ENCODE measurements at regions not wholly inside any gene's neighbourhood (a gene's known extent, or its start where the extent isn't known, plus 50 kb on each side); places are given as distances from the start of the nearest gene placed in this dataset.

- no peak for TF ChIP-seq POLR2A (IDR thresholded peaks at IDR 0.05)
- no peak for TF ChIP-seq CTCF (IDR thresholded peaks at IDR 0.05)
- Histone ChIP-seq H3K9me3 (peaks cover 0 to 10% (median 0%) of the 10 kb centered on the region in 3 donors), H3K4me3 (no peak overlapping the region), H3K4me1 (no peaks in the 10 kb centered on the region), H3K27ac (no peak overlapping the region), H3K36me3 (replicated peaks in 1 of 2; ENCODE audit: insufficient read depth in 1 of 2, low read depth in 2 of 2) (no peaks in the 10 kb centered on the region), H3K27me3 (no peaks in the 10 kb centered on the region)
- intact Hi-C loops (cut with DNase I), result no loop called here
- ATAC-seq (no peak), DNase-seq (no peak)
- 52 to 60% methylated on average over 2 of the region's 2 CpGs for WGBS, 2 donors
Observed at GRCh38 chr12:115343008-115343407, 659.0 kb upstream of the TBX3 start.

DNA sequence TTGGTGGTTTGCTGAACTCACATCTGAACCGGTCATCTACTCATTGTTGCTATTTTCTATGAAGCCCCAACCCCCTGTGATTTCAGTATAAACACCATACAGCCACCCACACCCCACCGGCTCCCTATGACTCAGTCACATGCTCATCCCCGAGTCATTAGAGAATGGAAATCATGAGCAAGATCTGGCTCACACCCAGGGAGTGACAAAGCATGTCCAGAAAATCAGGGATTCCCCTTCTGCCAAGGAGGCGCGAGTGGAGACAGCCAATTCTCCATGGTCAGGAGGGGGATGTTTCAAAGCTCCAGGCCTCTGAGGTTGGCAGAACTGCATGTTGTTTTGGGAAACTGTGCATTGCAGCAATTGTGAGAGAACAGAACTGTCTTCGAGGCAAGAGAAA, 657.5 kb upstream of the TBX3 start:
- WGBS, 2 donors, result 57 to 62% methylated on average over 6 of the region's 6 CpGs
- intact Hi-C loops (cut with DNase I), result no loop called here
- H3K9me3 ChIP-seq, result peaks cover 0 to 10% (median 0%) of the 10 kb centered on the region in 3 donors
- TF ChIP-seq CTCF (IDR thresholded peaks at IDR 0.05), result no peak
- no peak for TF ChIP-seq POLR2A (IDR thresholded peaks at IDR 0.05)
- no peaks in the 10 kb centered on the region for H3K4me1 ChIP-seq
- H3K27me3 ChIP-seq, result no peaks in the 10 kb centered on the region
- H3K27ac ChIP-seq, result no peak overlapping the region
- DNase-seq (peak; percentile 48 to 67 (median 54)), ATAC-seq (peak; percentile 59)
- H3K4me3 ChIP-seq, result no peak overlapping the region
- no peaks in the 10 kb centered on the region for H3K36me3 ChIP-seq (replicated peaks in 1 of 2; ENCODE audit: insufficient read depth in 1 of 2, low read depth in 2 of 2)

DNA sequence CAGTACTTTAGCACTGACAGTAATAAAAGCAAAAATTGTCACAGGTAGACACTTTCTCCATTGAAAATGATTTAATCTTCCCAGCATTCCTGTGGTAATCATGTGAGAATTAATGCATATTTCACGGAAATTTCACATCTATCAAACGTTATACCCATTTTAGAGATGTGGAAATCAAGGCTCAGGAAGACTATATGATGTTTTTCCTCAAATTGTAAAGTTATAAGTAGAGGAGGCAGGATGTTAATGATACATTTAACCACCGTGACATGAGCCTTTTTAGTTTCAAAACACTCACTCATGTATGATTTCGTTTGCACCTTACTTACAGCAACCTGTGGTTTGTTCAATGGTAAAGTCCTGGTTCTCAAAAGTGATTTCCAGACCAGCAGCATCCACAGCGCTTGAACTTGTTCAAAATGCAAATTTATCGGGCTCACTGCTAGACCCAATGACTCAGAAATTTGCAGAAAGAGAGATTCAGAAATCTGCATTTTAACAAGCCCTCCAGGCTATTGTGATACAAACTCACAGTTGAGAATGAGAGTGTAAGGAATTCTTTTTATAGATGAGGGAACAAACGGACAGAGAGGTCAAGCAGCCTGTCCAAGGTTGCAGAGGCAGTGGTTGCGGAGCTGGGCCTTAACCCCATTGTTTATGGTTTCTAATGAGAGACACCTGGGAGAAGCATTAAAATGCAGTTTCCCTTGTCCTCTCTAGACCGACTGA, 654.8 kb upstream of the TBX3 start:
- ATAC-seq (no peak), DNase-seq (no peak)
- H3K9me3 ChIP-seq, result peaks cover 0 to 10% (median 0%) of the 10 kb centered on the region in 3 donors
- H3K4me1 ChIP-seq, result no peaks in the 10 kb centered on the region
- TF ChIP-seq CTCF (IDR thresholded peaks at IDR 0.05) (no peak), POLR2A (IDR thresholded peaks at IDR 0.05) (no peak)
- no peak overlapping the region for H3K4me3 ChIP-seq
- H3K27ac ChIP-seq, result no peak overlapping the region
- no peaks in the 10 kb centered on the region for H3K27me3 ChIP-seq
- H3K36me3 ChIP-seq (replicated peaks in 1 of 2; ENCODE audit: insufficient read depth in 1 of 2, low read depth in 2 of 2), result no peaks in the 10 kb centered on the region
- 49 to 56% methylated on average over 9 of the region's 9 CpGs for WGBS, 2 donors
- intact Hi-C loops (cut with DNase I), result no loop called here

DNA sequence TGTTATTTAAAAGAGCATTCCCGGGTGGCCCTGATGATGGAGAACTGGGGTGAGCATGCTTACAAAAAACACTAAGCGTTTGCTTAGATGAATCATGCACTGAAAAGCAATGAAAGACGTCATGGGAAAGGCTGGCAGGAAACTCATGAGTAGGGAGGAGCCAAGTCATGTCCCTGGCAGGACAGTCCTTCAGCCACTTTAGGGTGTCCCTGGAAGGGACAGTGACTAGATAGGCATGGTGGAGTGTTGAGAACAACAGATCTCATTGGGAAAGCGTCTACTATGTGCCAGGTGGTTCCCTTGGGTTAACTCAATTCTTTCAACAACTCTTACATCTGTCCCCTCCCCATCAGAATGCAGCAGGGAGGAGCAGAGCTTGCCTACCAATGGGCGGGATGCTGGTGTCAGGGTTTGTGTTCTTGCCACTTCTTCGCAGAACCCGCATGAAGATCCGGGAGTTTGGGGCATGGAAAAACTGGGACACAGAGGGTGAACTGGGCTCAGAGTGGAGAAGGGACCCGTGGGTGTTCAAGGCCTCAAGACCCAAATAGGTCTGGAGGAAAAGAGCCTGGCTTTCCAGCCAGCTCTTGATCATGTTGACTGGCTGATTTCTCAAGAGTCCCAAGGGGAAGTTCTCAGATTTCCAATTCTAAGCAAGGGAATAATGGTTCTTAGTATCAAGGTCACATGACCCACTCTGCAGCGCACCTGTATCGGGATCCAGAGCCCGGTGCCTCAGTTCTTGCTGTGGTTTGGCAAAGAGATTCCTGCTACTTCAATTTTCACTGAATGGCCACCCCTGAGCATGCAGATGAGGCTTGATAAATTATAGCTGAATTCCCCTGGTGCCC, 653.9 kb upstream of the TBX3 start:
- intact Hi-C loops (cut with DNase I), result no loop called here
- peaks cover 0 to 5% (median 0%) of the 10 kb centered on the region in 3 donors for H3K9me3 ChIP-seq
- peak; percentile 59 for ATAC-seq
- TF ChIP-seq CTCF (IDR thresholded peaks at IDR 0.05), result no peak
- H3K4me1 ChIP-seq, result no peaks in the 10 kb centered on the region
- no peak overlapping the region for H3K4me3 ChIP-seq
- no peaks in the 10 kb centered on the region for H3K27me3 ChIP-seq
- H3K36me3 ChIP-seq (replicated peaks in 1 of 2; ENCODE audit: insufficient read depth in 1 of 2, low read depth in 2 of 2), result no peaks in the 10 kb centered on the region
- peak in 3 of 4 donors; percentile 16 to 30 (median 28) for DNase-seq
- H3K27ac ChIP-seq, result no peak overlapping the region
- WGBS, 2 donors, result 64 to 68% methylated on average over 12 of the region's 12 CpGs
